Endothelial cell (in vitro differentiated cells): ENCODE measurements at regions not wholly inside any gene's neighbourhood (a gene's known extent, or its start where the extent isn't known, plus 50 kb on each side); places are given as distances from the start of the nearest gene placed in this dataset.

Experiments used
- DNase-seq: peaks from one replicate; pipeline ENCODE4 v3.0.0; 2021; ENCODE audit warnings: low spot score
- H3K27ac Mint-ChIP-seq: one replicate; pipeline ENCODE4 v1.8.0; 2021; ENCODE audit warnings: mixed read lengths, inconsistent platforms; ENCODE audit not compliant: unreplicated experiment
- H3K27me3 Mint-ChIP-seq: one replicate; pipeline ENCODE4 v1.8.0; 2021; ENCODE audit warnings: mild to moderate bottlenecking, moderate library complexity, mixed read lengths, inconsistent platforms; ENCODE audit not compliant: unreplicated experiment
- H3K36me3 Mint-ChIP-seq: one replicate; pipeline ENCODE4 v1.8.0; 2021; ENCODE audit warnings: mild to moderate bottlenecking, low read depth, mixed read lengths, inconsistent platforms; ENCODE audit not compliant: unreplicated experiment
- H3K4me1 Mint-ChIP-seq: one replicate; pipeline ENCODE4 v1.8.0; 2021; ENCODE audit warnings: mild to moderate bottlenecking, mixed read lengths, inconsistent platforms; ENCODE audit not compliant: unreplicated experiment
- H3K4me3 Mint-ChIP-seq: one replicate; pipeline ENCODE4 v1.8.0; 2021; ENCODE audit warnings: mild to moderate bottlenecking, mixed read lengths, inconsistent platforms; ENCODE audit not compliant: unreplicated experiment
- H3K9me3 Mint-ChIP-seq: one replicate; pipeline ENCODE4 v1.8.0; 2021; ENCODE audit warnings: mixed read lengths, inconsistent platforms; ENCODE audit not compliant: unreplicated experiment
- TF ChIP-seq, protein P1 (sequence below): fragments of 200-600 bp; sonication (generic); IDR thresholded peaks from one replicate; pipeline ENCODE4 v1.5.0; 2021; ENCODE audit warnings: antibody characterized with exemption; ENCODE audit not compliant: unreplicated experiment

DNA sequence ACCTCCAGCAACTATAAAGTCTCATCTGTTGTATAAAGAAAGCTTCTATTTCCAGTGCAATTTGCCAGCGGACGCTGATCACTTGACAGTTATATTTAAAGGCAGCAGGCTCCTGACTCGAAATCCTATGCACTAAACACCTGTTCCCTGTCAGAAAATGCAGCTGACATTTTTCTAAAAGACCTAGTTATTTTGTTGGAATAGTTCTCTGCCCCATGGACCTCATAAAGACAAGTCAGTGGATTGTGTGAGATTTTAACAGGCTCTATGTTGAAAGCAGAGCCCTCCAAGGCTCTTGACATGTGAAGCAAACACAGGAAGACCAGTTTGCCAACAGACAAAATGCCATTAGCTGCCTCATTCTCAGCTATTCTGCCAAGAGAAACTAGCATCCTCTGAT lies 304.7 kb upstream of the KLF12 start:
- no peaks in the 10 kb centered on the region for H3K36me3 Mint-ChIP-seq
- no peak for DNase-seq
- peaks cover 1% of the 10 kb centered on the region for H3K27me3 Mint-ChIP-seq
- TF ChIP-seq, protein P1, sequence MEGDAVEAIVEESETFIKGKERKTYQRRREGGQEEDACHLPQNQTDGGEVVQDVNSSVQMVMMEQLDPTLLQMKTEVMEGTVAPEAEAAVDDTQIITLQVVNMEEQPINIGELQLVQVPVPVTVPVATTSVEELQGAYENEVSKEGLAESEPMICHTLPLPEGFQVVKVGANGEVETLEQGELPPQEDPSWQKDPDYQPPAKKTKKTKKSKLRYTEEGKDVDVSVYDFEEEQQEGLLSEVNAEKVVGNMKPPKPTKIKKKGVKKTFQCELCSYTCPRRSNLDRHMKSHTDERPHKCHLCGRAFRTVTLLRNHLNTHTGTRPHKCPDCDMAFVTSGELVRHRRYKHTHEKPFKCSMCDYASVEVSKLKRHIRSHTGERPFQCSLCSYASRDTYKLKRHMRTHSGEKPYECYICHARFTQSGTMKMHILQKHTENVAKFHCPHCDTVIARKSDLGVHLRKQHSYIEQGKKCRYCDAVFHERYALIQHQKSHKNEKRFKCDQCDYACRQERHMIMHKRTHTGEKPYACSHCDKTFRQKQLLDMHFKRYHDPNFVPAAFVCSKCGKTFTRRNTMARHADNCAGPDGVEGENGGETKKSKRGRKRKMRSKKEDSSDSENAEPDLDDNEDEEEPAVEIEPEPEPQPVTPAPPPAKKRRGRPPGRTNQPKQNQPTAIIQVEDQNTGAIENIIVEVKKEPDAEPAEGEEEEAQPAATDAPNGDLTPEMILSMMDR: no peak
- no peaks in the 10 kb centered on the region for H3K9me3 Mint-ChIP-seq
- no peaks in the 10 kb centered on the region for H3K4me1 Mint-ChIP-seq
- H3K27ac Mint-ChIP-seq: no peak overlapping the region
- H3K4me3 Mint-ChIP-seq: no peak overlapping the region

DNA sequence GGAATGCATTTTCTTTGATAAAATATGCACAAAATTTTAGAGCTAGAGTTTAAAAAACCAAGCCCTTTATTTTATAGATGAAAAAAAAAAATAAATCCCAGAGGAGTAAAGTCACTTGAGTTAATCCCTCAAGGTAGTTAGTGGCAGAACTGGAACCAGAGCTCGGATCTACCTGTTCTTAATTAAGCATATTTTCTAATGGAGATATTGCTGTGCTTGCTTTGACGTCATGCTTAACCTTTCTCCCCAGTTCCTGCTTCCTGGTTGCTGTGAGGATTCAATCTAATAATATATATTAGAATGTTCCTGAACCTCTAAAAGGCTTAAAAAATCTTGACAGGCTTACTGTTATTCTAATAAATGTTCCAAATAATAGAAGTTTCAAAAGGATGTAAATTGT lies 300.6 kb upstream of the KLF12 start:
- H3K36me3 Mint-ChIP-seq: no peaks in the 10 kb centered on the region
- H3K27me3 Mint-ChIP-seq: peaks cover 1% of the 10 kb centered on the region
- no peaks in the 10 kb centered on the region for H3K4me1 Mint-ChIP-seq
- no peaks in the 10 kb centered on the region for H3K9me3 Mint-ChIP-seq
- DNase-seq: no peak
- H3K27ac Mint-ChIP-seq: no peak overlapping the region
- H3K4me3 Mint-ChIP-seq: no peak overlapping the region
- TF ChIP-seq, protein P1: no peak

DNA sequence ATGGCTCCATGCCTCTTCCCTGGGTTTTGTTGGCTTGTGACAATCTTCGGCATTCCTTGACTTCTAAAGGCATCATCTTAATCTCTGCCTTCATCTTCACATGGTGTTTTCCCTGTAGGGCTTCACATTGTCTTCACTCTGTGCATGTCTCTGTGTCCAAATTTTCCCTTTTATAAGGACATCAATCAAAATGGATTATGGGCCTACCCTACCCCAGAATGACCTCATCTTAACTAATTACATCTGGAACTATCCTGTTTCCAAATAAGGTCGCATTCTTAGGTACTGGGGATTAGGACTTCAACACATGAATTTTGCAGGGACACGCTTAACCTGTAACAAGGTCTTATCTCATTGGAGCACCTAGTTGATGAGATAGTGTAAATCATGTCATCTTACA lies 290.3 kb upstream of the KLF12 start:
- TF ChIP-seq, protein P1: no peak
- H3K27ac Mint-ChIP-seq: no peak overlapping the region
- H3K4me3 Mint-ChIP-seq: no peak overlapping the region
- H3K9me3 Mint-ChIP-seq: no peaks in the 10 kb centered on the region
- no peaks in the 10 kb centered on the region for H3K27me3 Mint-ChIP-seq
- no peaks in the 10 kb centered on the region for H3K36me3 Mint-ChIP-seq
- no peak for DNase-seq
- H3K4me1 Mint-ChIP-seq: no peaks in the 10 kb centered on the region

DNA sequence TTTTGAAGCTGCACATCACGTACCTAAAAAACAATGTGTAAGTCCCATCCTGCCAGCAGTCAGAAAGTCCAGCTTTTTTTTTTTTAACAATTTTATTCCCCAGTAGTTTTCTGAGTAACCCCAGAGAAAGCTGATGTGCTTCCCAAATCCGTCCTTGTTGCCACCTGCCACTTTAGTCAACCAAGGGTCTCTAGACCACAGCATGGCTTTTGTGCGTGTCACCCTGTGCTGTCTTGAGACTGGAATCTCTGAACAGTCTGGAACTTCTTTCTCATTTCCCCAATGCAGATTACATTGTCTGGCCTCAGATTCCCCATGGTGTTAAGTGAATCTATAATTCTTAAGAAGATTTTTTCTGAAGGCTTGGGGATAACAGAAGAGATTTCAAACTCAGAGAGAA lies 289.2 kb upstream of the KLF12 start:
- Mint-ChIP-seq H3K9me3 (no peaks in the 10 kb centered on the region), H3K4me3 (no peak overlapping the region), H3K4me1 (no peaks in the 10 kb centered on the region), H3K27me3 (no peaks in the 10 kb centered on the region), H3K27ac (no peak overlapping the region), H3K36me3 (no peaks in the 10 kb centered on the region)
- TF ChIP-seq, protein P1: no peak
- no peak for DNase-seq

DNA sequence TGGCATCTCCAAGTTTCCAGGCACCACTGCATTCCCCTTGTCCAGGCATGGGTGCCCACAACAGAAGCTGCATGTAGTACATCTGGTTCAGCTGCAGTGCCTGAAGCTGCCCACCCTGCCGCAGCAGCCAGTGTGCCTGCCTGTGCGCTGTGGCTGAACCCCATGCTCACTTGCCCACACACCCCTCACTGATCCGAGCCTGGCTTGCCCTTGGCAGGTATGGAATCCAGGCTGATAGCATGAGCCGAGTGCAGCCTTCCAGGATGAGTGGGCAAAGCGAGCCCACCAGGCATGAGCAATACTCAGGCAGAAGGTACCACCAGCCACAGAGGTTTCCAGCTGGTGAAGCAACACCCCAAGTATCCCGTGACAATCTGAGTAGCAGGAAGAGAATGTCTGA lies 280.3 kb upstream of the KLF12 start:
- Mint-ChIP-seq H3K9me3 (peaks cover 8% of the 10 kb centered on the region), H3K27ac (no peak overlapping the region), H3K36me3 (no peaks in the 10 kb centered on the region), H3K4me1 (peaks cover 2% of the 10 kb centered on the region), H3K27me3 (no peaks in the 10 kb centered on the region), H3K4me3 (no peak overlapping the region)
- DNase-seq: no peak
- TF ChIP-seq, protein P1: no peak
